ENCODE measurements at regions not wholly inside any gene's neighbourhood (a gene's known extent, or its start where the extent isn't known, plus 50 kb on each side); places are given as distances from the start of the nearest gene placed in this dataset.

DNA sequence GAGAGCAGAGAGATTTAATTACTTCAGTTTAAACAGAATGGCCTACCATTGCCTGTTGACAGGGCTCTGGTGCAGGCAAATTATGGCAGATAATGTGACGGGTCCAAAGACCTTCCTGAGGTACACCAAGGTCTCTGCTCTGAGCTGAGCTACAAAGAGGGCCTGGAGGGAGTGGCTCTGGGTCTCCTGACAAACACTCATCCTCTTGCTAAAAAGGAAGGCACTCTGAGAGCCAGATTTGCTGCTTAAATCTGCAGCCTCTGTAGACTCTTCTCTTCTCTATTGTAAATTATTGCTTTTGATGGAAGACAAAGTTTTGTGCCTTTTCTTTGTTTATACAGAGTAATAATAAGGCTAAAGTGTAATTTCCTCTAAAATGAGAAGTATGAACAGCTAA, 529.5 kb upstream of the FZD8 start:
- CTCF ChIA-PET: interaction anchor here (0.6 kb wide), 1 partner anchor 560 kb away, joined by 3 read pairs; no protein-coding TSS in a partner anchor
- no peak overlapping the region for H3K27ac ChIP-seq
- TF ChIP-seq, protein P1, sequence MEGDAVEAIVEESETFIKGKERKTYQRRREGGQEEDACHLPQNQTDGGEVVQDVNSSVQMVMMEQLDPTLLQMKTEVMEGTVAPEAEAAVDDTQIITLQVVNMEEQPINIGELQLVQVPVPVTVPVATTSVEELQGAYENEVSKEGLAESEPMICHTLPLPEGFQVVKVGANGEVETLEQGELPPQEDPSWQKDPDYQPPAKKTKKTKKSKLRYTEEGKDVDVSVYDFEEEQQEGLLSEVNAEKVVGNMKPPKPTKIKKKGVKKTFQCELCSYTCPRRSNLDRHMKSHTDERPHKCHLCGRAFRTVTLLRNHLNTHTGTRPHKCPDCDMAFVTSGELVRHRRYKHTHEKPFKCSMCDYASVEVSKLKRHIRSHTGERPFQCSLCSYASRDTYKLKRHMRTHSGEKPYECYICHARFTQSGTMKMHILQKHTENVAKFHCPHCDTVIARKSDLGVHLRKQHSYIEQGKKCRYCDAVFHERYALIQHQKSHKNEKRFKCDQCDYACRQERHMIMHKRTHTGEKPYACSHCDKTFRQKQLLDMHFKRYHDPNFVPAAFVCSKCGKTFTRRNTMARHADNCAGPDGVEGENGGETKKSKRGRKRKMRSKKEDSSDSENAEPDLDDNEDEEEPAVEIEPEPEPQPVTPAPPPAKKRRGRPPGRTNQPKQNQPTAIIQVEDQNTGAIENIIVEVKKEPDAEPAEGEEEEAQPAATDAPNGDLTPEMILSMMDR (conservative IDR thresholded peaks at IDR 0.05; ENCODE audit: low read depth): no peak
- POLR2A ChIA-PET (ENCODE audit: low non-redundant PET): no interaction called here
- DNase-seq (ENCODE audit: low spot score): no peak

DNA sequence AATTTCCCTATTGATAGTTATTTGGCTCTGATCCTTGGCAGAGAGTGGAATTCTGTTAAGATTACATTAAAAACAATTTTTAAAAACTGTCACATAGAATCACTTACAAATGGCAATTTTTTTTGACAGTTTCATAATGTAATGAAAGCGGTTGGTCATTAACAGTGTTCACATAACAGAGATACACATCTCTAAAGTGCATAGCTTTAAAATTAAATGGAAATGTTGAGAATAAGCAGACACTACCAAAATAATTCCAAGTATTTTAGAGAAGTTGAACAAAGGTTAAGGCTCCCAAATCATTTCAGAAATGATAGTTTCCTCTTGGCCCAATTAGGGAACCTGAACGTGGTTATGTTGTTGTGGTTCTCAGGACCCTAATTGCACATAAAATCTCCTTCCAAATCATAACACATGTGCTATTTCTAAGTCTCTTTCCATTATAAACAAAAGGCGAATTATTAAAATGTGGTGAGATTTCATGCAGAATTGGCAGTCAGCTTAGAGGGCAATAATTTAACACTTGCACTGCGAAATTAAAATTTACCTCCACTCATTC, 528.9 kb upstream of the FZD8 start:
- H3K27ac ChIP-seq: no peak overlapping the region
- CTCF ChIA-PET: interaction anchor here (0.6 kb wide), 1 partner anchor 559 kb away, joined by 3 read pairs; no protein-coding TSS in a partner anchor
- TF ChIP-seq, protein P1 (conservative IDR thresholded peaks at IDR 0.05; ENCODE audit: low read depth): no peak
- no peak for DNase-seq (ENCODE audit: low spot score)
- POLR2A ChIA-PET (ENCODE audit: low non-redundant PET): no interaction called here

DNA sequence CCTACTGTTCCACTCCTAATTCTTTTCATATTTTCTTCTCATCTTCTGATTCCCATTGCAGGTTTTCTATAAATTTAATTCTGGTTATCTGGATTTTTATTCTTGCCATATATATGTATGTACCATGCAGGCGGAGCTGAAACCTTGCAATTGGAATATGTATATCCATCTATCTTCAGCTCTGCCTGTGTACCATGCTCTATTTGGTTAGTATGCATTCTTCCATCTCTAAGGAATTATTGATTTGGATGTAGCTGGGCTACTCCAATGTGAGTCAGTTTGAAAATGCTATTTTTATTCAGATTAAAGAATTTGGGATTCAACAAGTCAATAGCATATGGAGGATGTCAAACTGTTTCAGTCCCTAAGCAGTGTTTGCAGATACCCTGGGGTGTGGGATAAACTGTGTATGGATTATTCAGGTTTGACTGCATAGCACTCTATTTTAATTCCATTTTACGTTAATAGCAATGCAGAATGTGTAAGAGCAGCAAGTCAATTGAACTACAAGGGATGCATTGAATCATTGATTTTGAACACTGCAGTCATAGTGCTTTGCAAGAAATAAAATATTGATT, 528.1 kb upstream of the FZD8 start:
- ChIA-PET POLR2A (ENCODE audit: low non-redundant PET) (no interaction called here), CTCF (no interaction called here)
- no peak overlapping the region for H3K27ac ChIP-seq
- no peak for DNase-seq (ENCODE audit: low spot score)
- TF ChIP-seq, protein P1 (conservative IDR thresholded peaks at IDR 0.05; ENCODE audit: low read depth): no peak

- POLR2A ChIA-PET (ENCODE audit: low non-redundant PET): no interaction called here
- CTCF ChIA-PET: no interaction called here
- H3K27ac ChIP-seq: no peak overlapping the region
- DNase-seq (ENCODE audit: low spot score): no peak
- TF ChIP-seq, protein P1 (conservative IDR thresholded peaks at IDR 0.05; ENCODE audit: low read depth): no peak
Observed at GRCh38 chr10:36168777-36169176, 526.7 kb upstream of the FZD8 start.

DNA sequence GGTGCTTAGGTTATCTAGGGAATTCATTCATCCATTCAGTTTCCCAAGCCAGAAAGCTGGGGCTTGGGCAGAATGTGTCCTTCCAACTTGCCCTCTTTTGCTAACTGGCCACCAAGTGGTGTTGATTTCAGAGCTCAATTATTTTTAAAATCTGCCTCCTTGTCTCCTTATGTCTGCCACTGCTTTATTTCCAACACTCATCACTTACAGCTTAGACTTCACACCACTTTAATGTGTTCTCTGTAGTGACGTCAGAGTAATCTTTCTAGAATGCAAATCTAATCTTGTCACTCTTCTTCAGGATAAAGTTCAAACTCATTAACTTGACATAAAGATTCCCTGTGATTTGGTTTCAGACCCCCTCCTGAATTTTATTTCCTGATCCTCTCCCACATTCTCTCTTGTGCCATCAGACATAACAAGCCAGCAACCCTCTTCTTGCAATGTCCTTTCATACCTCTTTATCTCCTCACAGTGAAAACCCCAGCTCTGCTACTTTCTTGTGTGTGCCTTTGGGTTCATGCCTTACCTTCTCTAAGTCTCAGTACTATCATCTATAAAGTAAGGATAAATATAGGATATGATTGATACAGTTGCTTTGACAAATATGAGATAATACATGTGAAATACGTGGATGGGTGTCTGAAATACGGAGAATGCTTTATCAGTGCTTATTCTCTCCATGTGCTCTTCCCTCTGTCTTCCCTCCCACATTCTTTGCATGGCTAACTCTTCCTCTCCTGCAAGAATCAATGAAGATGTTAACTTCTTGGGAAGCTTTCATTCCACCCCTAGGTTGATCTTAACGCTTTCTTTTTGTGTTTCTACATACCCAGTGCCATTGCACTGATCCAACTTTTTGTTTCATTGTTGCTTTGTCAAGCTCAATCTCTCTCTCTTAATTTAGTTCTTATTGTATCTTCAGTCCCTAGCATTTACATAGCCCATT, 522.7 kb upstream of the FZD8 start:
- CTCF ChIA-PET: no interaction called here
- DNase-seq (ENCODE audit: low spot score): no peak
- TF ChIP-seq, protein P1 (conservative IDR thresholded peaks at IDR 0.05; ENCODE audit: low read depth): no peak
- POLR2A ChIA-PET (ENCODE audit: low non-redundant PET): no interaction called here
- no peak overlapping the region for H3K27ac ChIP-seq

- CTCF ChIA-PET: no interaction called here
- TF ChIP-seq, protein P1 (conservative IDR thresholded peaks at IDR 0.05; ENCODE audit: low read depth): no peak
- no peak for DNase-seq (ENCODE audit: low spot score)
- no peak overlapping the region for H3K27ac ChIP-seq
- POLR2A ChIA-PET (ENCODE audit: low non-redundant PET): no interaction called here
Observed at GRCh38 chr10:36163827-36164226, 521.7 kb upstream of the FZD8 start.

Data from RWPE1 (cell line).